ENCODE measurements at regions not wholly inside any gene's neighbourhood (a gene's known extent, or its start where the extent isn't known, plus 50 kb on each side); places are given as distances from the start of the nearest gene placed in this dataset.

DNA sequence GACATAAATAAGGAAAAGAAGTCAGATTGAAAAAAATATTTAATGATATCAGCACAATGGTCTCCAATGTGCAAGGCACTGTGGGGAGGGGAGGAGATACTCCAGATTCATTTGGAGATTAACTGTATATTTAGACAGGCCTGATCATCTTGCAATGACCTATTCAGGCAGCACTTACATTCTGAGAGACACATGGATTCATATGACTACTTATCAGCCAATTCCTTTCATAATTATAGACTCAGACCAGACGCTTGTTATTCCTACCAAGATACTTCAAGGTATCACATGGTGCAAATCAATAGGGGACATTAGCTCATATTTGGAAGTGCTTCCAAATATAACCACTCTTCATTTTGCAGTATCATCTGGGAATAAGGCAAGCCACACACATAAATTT is 153.5 kb upstream of the TARS1 start:
- no peak overlapping the region for H2AFZ ChIP-seq (ENCODE audit: low read depth, low read length)
- H3K9ac ChIP-seq (replicated peaks; ENCODE audit: extremely low read depth, insufficient read depth, low read length), result no peak overlapping the region
- FAIRE-seq (no peak), DNase-seq (ENCODE audit: low read depth, low spot score) (no peak)
- POLR2A ChIA-PET, result no interaction called here
- H3K27ac ChIP-seq (ENCODE audit: insufficient read depth, low read depth, low read length), result no peak overlapping the region
- H3K79me2 ChIP-seq (ENCODE audit: control insufficient read depth, insufficient read depth, low read length), result no peaks in the 10 kb centered on the region
- H3K9me3 ChIP-seq (replicated peaks; ENCODE audit: control insufficient read depth, insufficient read depth, low read length), result no peaks in the 10 kb centered on the region
- TF ChIP-seq MYC (IDR thresholded peaks at IDR 0.05; ENCODE audit: low read depth, low read length) (no peak), FOS (IDR thresholded peaks at IDR 0.05; ENCODE audit: borderline replicate concordance, insufficient read depth, low read length) (no peak), GATA2 (IDR thresholded peaks at IDR 0.05; ENCODE audit: insufficient read depth, insufficient read length, low read depth, low read length) (no peak)
- no peak overlapping the region for H3K4me3 ChIP-seq (replicated peaks in 1 of 3; ENCODE audit: insufficient read depth in 1 of 3, low read depth in 1 of 3, low read length in 3 of 3)
- no peaks in the 10 kb centered on the region for H4K20me1 ChIP-seq (replicated peaks; ENCODE audit: control insufficient read depth, extremely low read depth, insufficient read depth, low read length)
- no TSS peak for BruUV-seq (replicated peaks)
- no peaks in the 10 kb centered on the region for H3K9me1 ChIP-seq (replicated peaks; ENCODE audit: control insufficient read depth, extremely low read depth, insufficient read depth, low read length)
- no peaks in the 10 kb centered on the region for H3K36me3 ChIP-seq (ENCODE audit: control insufficient read depth in 2 of 2, extremely low read depth in 1 of 2, insufficient read depth in 2 of 2, low read length in 2 of 2)
- H3K27me3 ChIP-seq (ENCODE audit: control insufficient read depth in 2 of 2, insufficient read depth in 2 of 2, low read length in 2 of 2), result no peaks in the 10 kb centered on the region
- H3K4me2 ChIP-seq (ENCODE audit: insufficient read depth, low read length), result no peak overlapping the region
- no peaks in the 10 kb centered on the region for H3K4me1 ChIP-seq (ENCODE audit: control insufficient read depth, extremely low read depth, insufficient read depth, low read length)
- intact Hi-C loops (cut with micrococcal nuclease) (no loop called here), dilution Hi-C loops (cut with MboI; ENCODE audit: extremely low pct_ligation_motif_present, low sequenced_read_pairs) (no loop called here)
- CTCF ChIA-PET, result no interaction called here

GRCh38 chr5:33291216-33292000 is 149.4 kb upstream of the TARS1 start:
- H3K79me2 ChIP-seq (ENCODE audit: control insufficient read depth, insufficient read depth, low read length), result no peaks in the 10 kb centered on the region
- no peaks in the 10 kb centered on the region for H3K9me1 ChIP-seq (replicated peaks; ENCODE audit: control insufficient read depth, extremely low read depth, insufficient read depth, low read length)
- no peaks in the 10 kb centered on the region for H4K20me1 ChIP-seq (replicated peaks; ENCODE audit: control insufficient read depth, extremely low read depth, insufficient read depth, low read length)
- CTCF ChIA-PET, result interaction anchor here (1.0 to 1.2 kb wide), 2 partner anchors 8 to 125 kb away, joined by 4 to 5 read pairs; no protein-coding TSS in a partner anchor
- TF ChIP-seq MYC (IDR thresholded peaks at IDR 0.05; ENCODE audit: low read depth, low read length), result no peak
- no peak for TF ChIP-seq EZH2 (IDR thresholded peaks at IDR 0.05; ENCODE audit: borderline replicate concordance, low read depth, low read length, severe bottlenecking)
- TF ChIP-seq MAX (IDR thresholded peaks at IDR 0.05; ENCODE audit: insufficient read depth, insufficient read length), result no peak
- TF ChIP-seq GATA2 (IDR thresholded peaks at IDR 0.05; ENCODE audit: insufficient read depth, insufficient read length, low read depth, low read length), result no peak
- TF ChIP-seq, protein P1, sequence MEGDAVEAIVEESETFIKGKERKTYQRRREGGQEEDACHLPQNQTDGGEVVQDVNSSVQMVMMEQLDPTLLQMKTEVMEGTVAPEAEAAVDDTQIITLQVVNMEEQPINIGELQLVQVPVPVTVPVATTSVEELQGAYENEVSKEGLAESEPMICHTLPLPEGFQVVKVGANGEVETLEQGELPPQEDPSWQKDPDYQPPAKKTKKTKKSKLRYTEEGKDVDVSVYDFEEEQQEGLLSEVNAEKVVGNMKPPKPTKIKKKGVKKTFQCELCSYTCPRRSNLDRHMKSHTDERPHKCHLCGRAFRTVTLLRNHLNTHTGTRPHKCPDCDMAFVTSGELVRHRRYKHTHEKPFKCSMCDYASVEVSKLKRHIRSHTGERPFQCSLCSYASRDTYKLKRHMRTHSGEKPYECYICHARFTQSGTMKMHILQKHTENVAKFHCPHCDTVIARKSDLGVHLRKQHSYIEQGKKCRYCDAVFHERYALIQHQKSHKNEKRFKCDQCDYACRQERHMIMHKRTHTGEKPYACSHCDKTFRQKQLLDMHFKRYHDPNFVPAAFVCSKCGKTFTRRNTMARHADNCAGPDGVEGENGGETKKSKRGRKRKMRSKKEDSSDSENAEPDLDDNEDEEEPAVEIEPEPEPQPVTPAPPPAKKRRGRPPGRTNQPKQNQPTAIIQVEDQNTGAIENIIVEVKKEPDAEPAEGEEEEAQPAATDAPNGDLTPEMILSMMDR (IDR thresholded peaks at IDR 0.05; ENCODE audit: extremely low read depth in 1 of 2, insufficient read depth in 1 of 2, low read depth in 1 of 2, low read length in 2 of 2), result no peak
- no peak for TF ChIP-seq FOS (IDR thresholded peaks at IDR 0.05; ENCODE audit: borderline replicate concordance, insufficient read depth, low read length)
- TF ChIP-seq POLR2A (IDR thresholded peaks at IDR 0.05; ENCODE audit: low read depth, low read length), result no peak
- TF ChIP-seq POLR2AphosphoS5 (IDR thresholded peaks at IDR 0.05; ENCODE audit: insufficient read depth, low read depth, low read length), result no peak
- TF ChIP-seq JUN (IDR thresholded peaks at IDR 0.05; ENCODE audit: borderline replicate concordance, insufficient read depth, insufficient read length, low read depth), result no peak
- no peaks in the 10 kb centered on the region for H3K36me3 ChIP-seq (ENCODE audit: control insufficient read depth in 2 of 2, extremely low read depth in 1 of 2, insufficient read depth in 2 of 2, low read length in 2 of 2)
- FAIRE-seq, result no peak
- dilution Hi-C loops (cut with MboI; ENCODE audit: extremely low pct_ligation_motif_present, low sequenced_read_pairs), result no loop called here
- H3K27ac ChIP-seq (ENCODE audit: insufficient read depth, low read depth, low read length), result no peak overlapping the region
- intact Hi-C loops (cut with micrococcal nuclease), result no loop called here
- H3K4me1 ChIP-seq (ENCODE audit: control insufficient read depth, extremely low read depth, insufficient read depth, low read length), result no peaks in the 10 kb centered on the region
- no peak overlapping the region for H3K4me2 ChIP-seq (ENCODE audit: insufficient read depth, low read length)
- H3K4me3 ChIP-seq (replicated peaks in 1 of 3; ENCODE audit: insufficient read depth in 1 of 3, low read depth in 1 of 3, low read length in 3 of 3), result no peak overlapping the region
- no TSS peak for BruUV-seq (replicated peaks)
- no peaks in the 10 kb centered on the region for H3K9me3 ChIP-seq (replicated peaks; ENCODE audit: control insufficient read depth, insufficient read depth, low read length)
- DNase-seq (ENCODE audit: low read depth, low spot score), result no peak
- H3K27me3 ChIP-seq (ENCODE audit: control insufficient read depth in 2 of 2, insufficient read depth in 2 of 2, low read length in 2 of 2), result no peaks in the 10 kb centered on the region
- H2AFZ ChIP-seq (ENCODE audit: low read depth, low read length), result no peak overlapping the region
- POLR2A ChIA-PET, result no interaction called here
- H3K9ac ChIP-seq (replicated peaks; ENCODE audit: extremely low read depth, insufficient read depth, low read length), result no peak overlapping the region

Measured in endothelial cell of umbilical vein (primary cell).